GM12878 (cell line): ENCODE measurements at regions not wholly inside any gene's neighbourhood (a gene's known extent, or its start where the extent isn't known, plus 50 kb on each side); places are given as distances from the start of the nearest gene placed in this dataset.

ENCODE experiments used
- ATAC-seq: fragments of 200-7000 bp; cut with Tn5 transposase; 3 replicates; pipeline ENCODE4 v1.9.1; 2020; ENCODE audit warnings: mild to moderate bottlenecking, moderate library complexity
- BruUV-seq: library from RNA; stranded (reverse); fragments of 400-500 nt; replicated peaks from 2 replicates; lab custom pipeline; 2021; lab: Mats Ljungman, UMichigan
- CTCF ChIA-PET: fragments of 300-600 bp; sonication (Branson Sonifier 250); formaldehyde crosslinking; extraction: SDS; loops from one replicate; lab custom pipeline; 2021; ENCODE audit warnings: inconsistent platforms; lab: Yijun Ruan, JAX
- POLR2A ChIA-PET: fragments of 350-600 bp; formaldehyde crosslinking; extraction: SDS; loops from one replicate; lab custom pipeline; 2021; ENCODE audit warnings: inconsistent platforms; lab: Charles Lee
- RAD21 ChIA-PET: fragments of 300-600 bp; sonication (Branson Sonifier 250); formaldehyde crosslinking; loops from one replicate; lab custom pipeline; 2023; ENCODE audit warnings: antibody characterized with exemption; ENCODE audit not compliant: unreplicated experiment; lab: Charles Lee
- SMC1A ChIA-PET: fragments of 300-600 bp; sonication (Branson Sonifier 250); formaldehyde crosslinking; loops from one replicate; lab custom pipeline; 2023; ENCODE audit not compliant: unreplicated experiment, uncharacterized antibody; lab: Charles Lee
- DNase-seq: peaks from one replicate; pipeline ENCODE4 v3.0.0-alpha.2; 2011; ENCODE audit warnings: low read depth, low spot score
- FAIRE-seq: peaks from 3 replicates; lab custom pipeline; 2011; peaks lifted over from hg19 to GRCh38; lab: Jason Lieb, UNC
- H2AFZ ChIP-seq: 2 replicates; pipeline ENCODE4 v1.6.0; 2011; ENCODE audit warnings: low read depth, low read length, control low read depth; ENCODE audit not compliant: control insufficient read depth
- H3K27ac ChIP-seq: 2 replicates; pipeline ENCODE4 v1.5.1; 2011; ENCODE audit warnings: control low read depth; ENCODE audit not compliant: control insufficient read depth, insufficient read depth
- H3K27me3 ChIP-seq, 2 experiments: replicated peaks in 1 of 2; 2 replicates each; pipeline versions ENCODE4 v1.6.0 to v1.6.1; 2011; ENCODE audit warnings: low read length in 1 of 2; ENCODE audit not compliant: control insufficient read depth in 2 of 2, insufficient read depth in 2 of 2
- H3K36me3 ChIP-seq, 2 experiments: 2 replicates each; pipeline ENCODE4 v1.5.1; 2011; ENCODE audit warnings: low read length in 1 of 2; ENCODE audit not compliant: control insufficient read depth in 2 of 2, insufficient read depth in 2 of 2
- H3K4me1 ChIP-seq: 2 replicates; pipeline ENCODE4 v1.6.1; 2011; ENCODE audit warnings: mild to moderate bottlenecking, low read length, moderate library complexity, mixed read lengths; ENCODE audit not compliant: control insufficient read depth, insufficient read depth
- H3K4me2 ChIP-seq: 2 replicates; pipeline ENCODE4 v1.6.0; 2011; ENCODE audit warnings: control low read depth; ENCODE audit not compliant: control insufficient read depth, insufficient read depth
- H3K4me3 ChIP-seq: fragments of 200-600 bp; sonication (generic); 2 replicates; pipeline ENCODE4 v1.5.1; 2016
- H3K79me2 ChIP-seq: 2 replicates; pipeline ENCODE4 v1.6.0; 2011; ENCODE audit warnings: low read length; ENCODE audit not compliant: control insufficient read depth, insufficient read depth
- H3K9ac ChIP-seq: 2 replicates; pipeline ENCODE4 v1.8.0; 2011; ENCODE audit warnings: low read length, control low read depth, mixed read lengths; ENCODE audit not compliant: control insufficient read depth, insufficient read depth
- H3K9me3 ChIP-seq: replicated peaks from 3 replicates; pipeline ENCODE4 v1.5.1; 2011; ENCODE audit warnings: mild to moderate bottlenecking, low read length; ENCODE audit not compliant: control insufficient read depth, insufficient read depth
- H4K20me1 ChIP-seq: 2 replicates; pipeline ENCODE4 v1.6.0; 2011; ENCODE audit not compliant: control insufficient read depth, insufficient read depth
- BCLAF1 ChIP-seq: fragments of 450-650 bp; IDR thresholded peaks from 2 replicates; pipeline ENCODE4 v1.6.1; 2017; ENCODE audit warnings: antibody characterized with exemption, mild to moderate bottlenecking, moderate library complexity
- CBFB ChIP-seq: IDR thresholded peaks from 2 replicates; pipeline ENCODE4 v1.6.1; 2016; ENCODE audit warnings: antibody characterized with exemption, low read depth
- CHD1 ChIP-seq: IDR thresholded peaks from 2 replicates; pipeline ENCODE4 v1.6.1; 2012; ENCODE audit warnings: low read depth, low read length, improper control_type of control experiment
- CREB1 ChIP-seq: IDR thresholded peaks from 2 replicates; pipeline ENCODE4 v1.6.1; 2012; ENCODE audit warnings: low read depth, mild to moderate bottlenecking, inconsistent platforms
- FOS ChIP-seq: IDR thresholded peaks from 3 replicates; pipeline ENCODE4 v1.6.1; 2011; ENCODE audit warnings: borderline replicate concordance; ENCODE audit not compliant: insufficient read length; ENCODE audit errors: extremely low read depth
- FOXK2 ChIP-seq: fragments of 450-650 bp; IDR thresholded peaks from 2 replicates; pipeline ENCODE4 v1.6.1; 2017; ENCODE audit warnings: mild to moderate bottlenecking, moderate library complexity
- HDAC2 ChIP-seq: fragments of 200-600 bp; sonication (generic); IDR thresholded peaks from 2 replicates; pipeline ENCODE4 v1.6.1; 2017
- JUNB ChIP-seq: IDR thresholded peaks from 2 replicates; pipeline ENCODE4 v1.6.1; 2016; ENCODE audit warnings: antibody characterized with exemption, mild to moderate bottlenecking
- KDM1A ChIP-seq: fragments of 200-600 bp; sonication (generic); IDR thresholded peaks from 2 replicates; pipeline ENCODE4 v1.6.1; 2016; ENCODE audit warnings: borderline replicate concordance
- MEF2B ChIP-seq: fragments of 450-650 bp; IDR thresholded peaks from 2 replicates; pipeline ENCODE4 v1.6.1; 2018; ENCODE audit warnings: mild to moderate bottlenecking, moderate library complexity; ENCODE audit not compliant: partially characterized antibody, poor library complexity, severe bottlenecking
- MTA3 ChIP-seq: IDR thresholded peaks from 2 replicates; pipeline ENCODE4 v1.6.1; 2012; ENCODE audit warnings: low read length, inconsistent platforms, borderline replicate concordance
- PAX5 ChIP-seq: IDR thresholded peaks from 2 replicates; pipeline ENCODE4 v1.6.1; 2011; ENCODE audit warnings: low read depth, low read length, borderline replicate concordance
- RCOR1 ChIP-seq: conservative IDR thresholded peaks from 2 replicates; pipeline ENCODE4 v1.6.1; 2012; ENCODE audit warnings: low read depth, low read length, improper control_type of control experiment
- RFX5 ChIP-seq: IDR thresholded peaks from 2 replicates; pipeline ENCODE4 v1.6.1; 2011; ENCODE audit warnings: low read depth, low read length, improper control_type of control experiment
- TBL1XR1 ChIP-seq: IDR thresholded peaks from 2 replicates; pipeline ENCODE4 v1.6.1; 2012; ENCODE audit warnings: low read depth, low read length, improper control_type of control experiment
- TCF12 ChIP-seq: IDR thresholded peaks from 2 replicates; pipeline ENCODE4 v1.6.1; 2011; ENCODE audit warnings: low read depth, mild to moderate bottlenecking, low read length
- WGBS: methylation state at CpG from one replicate; pipeline ENCODE4 v1.1.6; 2016; ENCODE audit warnings: low lambda C conversion rate; ENCODE audit not compliant: insufficient replicate concordance, insufficient coverage; ENCODE audit errors: missing lambda C conversion rate; 5-methylcytosine and 5-hydroxymethylcytosine counted together
- in situ Hi-C: fragments of 300-500 bp; cut with MboI; formaldehyde crosslinking; loops from 9 replicates; pipeline ENCODE4 v1.14.3; 2018; ENCODE audit warnings: mixed read lengths
- intact Hi-C: fragments of 100-400 bp; cut with micrococcal nuclease; formaldehyde crosslinking; loops from one replicate; pipeline ENCODE4 v1.14.2; 2022; ENCODE audit not compliant: unreplicated experiment

GRCh38 chr17:17410357-17410756 is 66.4 kb upstream of the MED9 start:
- CTCF ChIA-PET = no interaction called here
- no peak for ATAC-seq
- H3K4me1 ChIP-seq = no peaks in the 10 kb centered on the region
- no peak overlapping the region for H2AFZ ChIP-seq
- DNase-seq = no peak
- no peak overlapping the region for H3K27ac ChIP-seq
- in situ Hi-C loops = no loop called here
- no peaks in the 10 kb centered on the region for H3K79me2 ChIP-seq
- no peaks in the 10 kb centered on the region for H4K20me1 ChIP-seq
- H3K9me3 ChIP-seq = peaks cover 3% of the 10 kb centered on the region; the same call in 1 of the 3 replicates
- POLR2A ChIA-PET = no interaction called here
- FAIRE-seq = no peak
- no peak overlapping the region for H3K4me3 ChIP-seq
- SMC1A ChIA-PET = no interaction called here
- H3K36me3 ChIP-seq = no peaks in the 10 kb centered on the region
- H3K27me3 ChIP-seq = no peaks in the 10 kb centered on the region; a peak in 1 of 4 replicates
- no TSS peak for BruUV-seq
- H3K9ac ChIP-seq = no peak overlapping the region
- TF ChIP-seq FOS (no peak), BCLAF1 (no peak), PAX5 (no peak), RFX5 (no peak), JUNB (no peak), CREB1 (no peak), CBFB (no peak), KDM1A (no peak), RCOR1 (no peak), MEF2B (no peak), TBL1XR1 (no peak), TCF12 (no peak), HDAC2 (no peak), MTA3 (no peak), FOXK2 (no peak), CHD1 (no peak)
- WGBS = 46% methylated on average over 6 of the region's 6 CpGs
- intact Hi-C loops = no loop called here
- no peak overlapping the region for H3K4me2 ChIP-seq
- RAD21 ChIA-PET = no interaction called here
